Mucosa of descending colon (tissue), 3 donors: ENCODE measurements at regions not wholly inside any gene's neighbourhood (a gene's known extent, or its start where the extent isn't known, plus 50 kb on each side); places are given as distances from the start of the nearest gene placed in this dataset.

Experiments
- ATAC-seq: fragments of 200-7000 bp; cut with Tn5 transposase; one replicate; pipeline ENCODE4 v1.9.1; 2020; ENCODE audit warnings: mild to moderate bottlenecking, moderate library complexity
- DNase-seq, 3 donors: peaks; one replicate each; pipeline ENCODE4 v3.0.0-alpha.2; 2020
- H3K36me3 ChIP-seq: fragments of 200-600 bp; one replicate; pipeline ENCODE4 v1.8.0; 2021; ENCODE audit warnings: low read depth, mild to moderate bottlenecking
- H3K4me1 ChIP-seq: fragments of 200-600 bp; one replicate; pipeline ENCODE4 v1.8.0; 2021; ENCODE audit warnings: low read depth, mild to moderate bottlenecking
- H3K4me3 ChIP-seq: fragments of 200-600 bp; one replicate; pipeline ENCODE4 v1.8.0; 2021; ENCODE audit warnings: mild to moderate bottlenecking
- H3K9me3 ChIP-seq: fragments of 200-600 bp; one replicate; pipeline ENCODE4 v1.8.0; 2021; ENCODE audit warnings: mild to moderate bottlenecking
- intact Hi-C, 2 donors: fragments of 100-400 bp; cut with DNase I in 1 of 2; cut with micrococcal nuclease in 1 of 2; formaldehyde crosslinking; loops; one replicate each; pipeline versions ENCODE4 v1.11.0 to v1.11.1; 2022; cut with DNase I, micrococcal nuclease
- TF ChIP-seq, protein P1 (sequence below): fragments of 200-600 bp; IDR thresholded peaks from one replicate; pipeline ENCODE4 v1.8.0; 2022; ENCODE audit warnings: antibody characterized with exemption, mild to moderate bottlenecking
- donor health status: DM: no; HTN: no; CAD: no; lungs with moderate emphysema.
- donor health status: DM: no; HTN: no; CAD: no.
- donor health status: DM: no; HTN: yes; CAD: no.

DNA sequence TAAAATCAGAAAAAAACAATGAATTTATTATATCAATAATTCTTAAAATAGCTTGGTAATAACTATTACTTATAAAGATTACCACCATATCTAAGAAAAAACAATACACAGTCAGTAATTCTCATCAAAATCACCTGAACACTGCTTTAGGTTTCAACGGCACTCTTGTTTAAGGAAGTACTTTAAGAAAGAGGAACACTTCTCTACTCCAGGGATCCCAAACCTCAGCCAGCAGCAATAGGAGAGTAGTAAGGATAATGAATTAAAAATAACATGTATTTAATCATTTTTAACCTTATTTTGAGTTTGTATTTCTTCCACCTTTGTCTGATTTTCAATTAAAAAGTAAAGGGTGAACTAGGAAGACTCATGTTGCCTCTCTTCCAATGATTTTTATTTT is 494.0 kb upstream of the NR2F2 start:
- H3K9me3 ChIP-seq = no peaks in the 10 kb centered on the region
- H3K4me3 ChIP-seq = no peak overlapping the region
- DNase-seq = no peak
- no peaks in the 10 kb centered on the region for H3K4me1 ChIP-seq
- TF ChIP-seq, protein P1, sequence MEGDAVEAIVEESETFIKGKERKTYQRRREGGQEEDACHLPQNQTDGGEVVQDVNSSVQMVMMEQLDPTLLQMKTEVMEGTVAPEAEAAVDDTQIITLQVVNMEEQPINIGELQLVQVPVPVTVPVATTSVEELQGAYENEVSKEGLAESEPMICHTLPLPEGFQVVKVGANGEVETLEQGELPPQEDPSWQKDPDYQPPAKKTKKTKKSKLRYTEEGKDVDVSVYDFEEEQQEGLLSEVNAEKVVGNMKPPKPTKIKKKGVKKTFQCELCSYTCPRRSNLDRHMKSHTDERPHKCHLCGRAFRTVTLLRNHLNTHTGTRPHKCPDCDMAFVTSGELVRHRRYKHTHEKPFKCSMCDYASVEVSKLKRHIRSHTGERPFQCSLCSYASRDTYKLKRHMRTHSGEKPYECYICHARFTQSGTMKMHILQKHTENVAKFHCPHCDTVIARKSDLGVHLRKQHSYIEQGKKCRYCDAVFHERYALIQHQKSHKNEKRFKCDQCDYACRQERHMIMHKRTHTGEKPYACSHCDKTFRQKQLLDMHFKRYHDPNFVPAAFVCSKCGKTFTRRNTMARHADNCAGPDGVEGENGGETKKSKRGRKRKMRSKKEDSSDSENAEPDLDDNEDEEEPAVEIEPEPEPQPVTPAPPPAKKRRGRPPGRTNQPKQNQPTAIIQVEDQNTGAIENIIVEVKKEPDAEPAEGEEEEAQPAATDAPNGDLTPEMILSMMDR = no peak
- intact Hi-C loops = no loop called here
- no peak for ATAC-seq
- no peaks in the 10 kb centered on the region for H3K36me3 ChIP-seq

DNA sequence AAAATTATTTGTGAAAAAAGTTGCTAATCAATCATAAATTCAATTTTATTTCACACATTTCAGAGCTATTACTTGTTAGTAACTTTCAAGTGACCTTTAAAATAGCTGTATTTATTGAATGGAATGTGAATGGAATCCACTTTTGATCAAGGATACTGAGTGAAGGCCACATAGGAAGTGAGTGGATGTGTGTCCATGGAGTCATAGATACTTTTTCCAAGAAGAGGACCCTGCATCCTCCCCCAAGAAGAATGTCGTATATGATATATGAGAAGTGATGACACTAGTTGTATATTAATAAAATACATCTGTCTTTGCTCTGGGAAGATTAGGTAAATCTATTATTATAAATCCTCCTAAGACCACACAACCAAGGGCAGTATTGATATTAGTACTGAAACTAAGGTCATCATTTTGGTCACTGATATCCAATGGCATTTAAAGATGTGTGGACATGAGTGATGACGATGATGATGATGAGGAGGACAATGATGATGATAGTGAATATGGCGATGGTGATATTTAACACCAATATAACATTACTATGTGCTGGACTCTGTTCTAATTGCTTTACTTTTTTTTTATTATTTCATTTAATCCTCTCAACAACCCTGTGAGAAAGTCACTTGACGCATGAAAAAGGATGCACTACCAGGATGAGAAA is 493.0 kb upstream of the NR2F2 start:
- TF ChIP-seq, protein P1 = no peak
- no peak for ATAC-seq
- intact Hi-C loops = no loop called here
- no peaks in the 10 kb centered on the region for H3K9me3 ChIP-seq
- no peaks in the 10 kb centered on the region for H3K36me3 ChIP-seq
- H3K4me3 ChIP-seq = no peak overlapping the region
- no peak for DNase-seq
- no peaks in the 10 kb centered on the region for H3K4me1 ChIP-seq

DNA sequence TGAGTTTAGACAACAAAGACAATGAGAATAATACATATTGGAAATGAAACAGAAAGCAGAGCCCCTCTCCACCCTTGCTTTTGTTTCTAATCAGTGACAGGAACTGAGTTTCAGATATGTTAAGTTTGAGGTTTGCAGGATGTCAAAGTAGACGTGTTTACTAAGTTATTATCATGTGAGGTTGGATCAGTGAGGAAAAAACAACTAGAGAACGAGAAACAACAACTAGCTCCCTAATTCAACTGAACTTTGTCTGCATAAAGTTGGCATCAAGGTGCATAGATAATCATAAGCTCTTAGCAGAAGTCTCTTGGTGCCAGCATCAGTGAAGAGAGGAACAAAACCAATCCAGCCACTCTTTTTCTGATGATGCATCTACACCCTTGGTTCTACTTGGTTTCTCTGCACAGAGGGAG is 491.1 kb upstream of the NR2F2 start:
- no peak for DNase-seq
- TF ChIP-seq, protein P1 = no peak
- no peak for ATAC-seq
- Histone ChIP-seq H3K9me3 (no peaks in the 10 kb centered on the region), H3K4me3 (no peak overlapping the region), H3K4me1 (no peaks in the 10 kb centered on the region), H3K36me3 (no peaks in the 10 kb centered on the region)
- intact Hi-C loops = no loop called here

DNA sequence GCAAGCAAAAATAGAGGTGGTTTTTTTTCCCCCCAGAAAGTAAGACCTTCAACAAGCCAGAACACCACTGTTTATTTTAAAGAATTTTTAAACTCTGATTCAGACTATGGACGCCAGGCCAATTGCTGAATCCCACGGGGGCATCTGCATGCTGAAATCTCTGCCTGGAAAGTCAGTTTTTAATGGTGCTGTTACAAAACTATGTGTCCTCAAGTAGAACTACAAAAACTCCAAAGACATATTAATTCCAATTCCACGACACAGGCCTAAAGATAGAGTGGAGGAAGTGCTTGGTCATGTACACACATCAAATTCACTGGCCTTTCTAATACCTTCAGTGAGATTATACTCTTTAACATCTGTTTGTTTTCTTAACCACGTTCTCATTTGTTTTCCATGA is 490.5 kb upstream of the NR2F2 start:
- Histone ChIP-seq H3K9me3 (no peaks in the 10 kb centered on the region), H3K36me3 (no peaks in the 10 kb centered on the region), H3K4me3 (no peak overlapping the region), H3K4me1 (no peaks in the 10 kb centered on the region)
- TF ChIP-seq, protein P1 = no peak
- peak in 2 of 3 donors; percentile 19 to 37 for DNase-seq
- intact Hi-C loops = no loop called here
- ATAC-seq = no peak

DNA sequence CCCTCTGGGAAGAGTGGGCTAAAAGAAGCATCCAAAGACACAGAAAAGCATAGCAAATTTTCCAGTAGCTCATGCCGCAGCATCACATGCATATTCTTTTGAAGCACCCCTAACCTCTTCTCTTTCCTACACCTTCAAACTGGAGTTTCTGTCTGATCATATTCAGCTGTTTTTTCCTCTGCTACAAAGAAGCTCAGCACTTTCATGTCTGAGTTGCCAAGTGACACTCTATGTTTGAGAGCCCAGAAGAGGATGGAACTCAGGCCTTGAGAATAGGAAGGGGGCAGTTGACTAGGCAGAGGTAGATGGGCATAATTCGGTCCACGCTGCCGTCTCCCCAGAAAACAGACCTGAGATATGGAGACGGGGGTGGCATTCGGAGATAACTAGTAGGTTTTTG is 489.6 kb upstream of the NR2F2 start:
- H3K36me3 ChIP-seq = no peaks in the 10 kb centered on the region
- no peak for ATAC-seq
- TF ChIP-seq, protein P1 = no peak
- no peak overlapping the region for H3K4me3 ChIP-seq
- no peaks in the 10 kb centered on the region for H3K4me1 ChIP-seq
- H3K9me3 ChIP-seq = no peaks in the 10 kb centered on the region
- intact Hi-C loops = no loop called here
- no peak for DNase-seq

DNA sequence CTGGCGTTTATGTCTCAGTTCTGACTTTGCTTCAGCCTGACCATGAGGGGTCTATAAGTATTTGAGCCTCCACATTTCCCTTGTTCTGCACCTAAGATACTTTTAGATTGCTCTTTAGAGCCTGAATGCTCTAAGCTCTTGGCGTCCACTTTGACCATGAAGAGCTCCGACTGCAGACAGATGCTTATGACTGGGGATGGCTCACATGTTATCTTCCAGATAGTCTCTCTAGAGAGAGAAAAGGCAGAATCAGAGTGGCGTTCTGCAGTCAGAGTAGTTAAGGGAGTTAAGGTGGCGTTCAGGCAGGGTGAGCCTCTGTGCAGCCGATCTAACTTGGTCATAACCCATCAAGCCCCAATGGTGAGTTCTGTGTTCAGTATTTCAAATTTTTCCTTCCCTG is 487.9 kb upstream of the NR2F2 start:
- no peaks in the 10 kb centered on the region for H3K4me1 ChIP-seq
- H3K9me3 ChIP-seq = no peaks in the 10 kb centered on the region
- TF ChIP-seq, protein P1 = no peak
- no peak for DNase-seq
- no peak for ATAC-seq
- H3K4me3 ChIP-seq = no peak overlapping the region
- intact Hi-C loops = no loop called here
- no peaks in the 10 kb centered on the region for H3K36me3 ChIP-seq
